HFF-Myc (cell line): ENCODE measurements at regions not wholly inside any gene's neighbourhood (a gene's known extent, or its start where the extent isn't known, plus 50 kb on each side); places are given as distances from the start of the nearest gene placed in this dataset.

ENCODE experiments used
- DNase-seq: peaks from one replicate; pipeline ENCODE4 v3.0.0-alpha.2; 2011; ENCODE audit warnings: low read depth; ENCODE audit errors: extremely low read depth
- H3K4me3 ChIP-seq: replicated peaks from 2 replicates; pipeline ENCODE4 v1.5.1; 2011; ENCODE audit warnings: low read depth, mild to moderate bottlenecking, control low read depth, low read length
- TF ChIP-seq, protein P1 (sequence below): IDR thresholded peaks from 2 replicates; pipeline ENCODE4 v1.5.1; 2012; ENCODE audit warnings: mild to moderate bottlenecking, low read depth, low read length, control low read depth; ENCODE audit errors: missing control alignments

DNA sequence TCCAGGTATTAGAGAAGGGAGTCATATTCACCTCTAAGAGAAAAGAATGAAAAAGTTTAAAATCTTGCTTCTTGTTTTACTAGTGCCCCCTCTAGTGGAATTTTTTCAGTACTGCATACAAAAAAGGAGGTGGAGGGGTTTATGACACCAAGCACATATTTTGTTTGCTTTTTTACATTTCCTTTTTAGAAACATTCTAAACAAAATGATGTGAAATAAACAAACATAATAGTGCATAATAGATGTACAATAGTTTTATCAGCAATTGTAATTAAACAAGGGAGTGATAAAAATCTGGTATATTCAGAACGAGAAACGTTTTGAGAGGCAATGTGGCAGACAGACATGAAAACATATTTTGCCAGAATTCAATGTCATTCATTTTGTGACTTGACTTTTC, 111.0 kb upstream of the TFAP2D start:
- no peak for DNase-seq
- TF ChIP-seq, protein P1, sequence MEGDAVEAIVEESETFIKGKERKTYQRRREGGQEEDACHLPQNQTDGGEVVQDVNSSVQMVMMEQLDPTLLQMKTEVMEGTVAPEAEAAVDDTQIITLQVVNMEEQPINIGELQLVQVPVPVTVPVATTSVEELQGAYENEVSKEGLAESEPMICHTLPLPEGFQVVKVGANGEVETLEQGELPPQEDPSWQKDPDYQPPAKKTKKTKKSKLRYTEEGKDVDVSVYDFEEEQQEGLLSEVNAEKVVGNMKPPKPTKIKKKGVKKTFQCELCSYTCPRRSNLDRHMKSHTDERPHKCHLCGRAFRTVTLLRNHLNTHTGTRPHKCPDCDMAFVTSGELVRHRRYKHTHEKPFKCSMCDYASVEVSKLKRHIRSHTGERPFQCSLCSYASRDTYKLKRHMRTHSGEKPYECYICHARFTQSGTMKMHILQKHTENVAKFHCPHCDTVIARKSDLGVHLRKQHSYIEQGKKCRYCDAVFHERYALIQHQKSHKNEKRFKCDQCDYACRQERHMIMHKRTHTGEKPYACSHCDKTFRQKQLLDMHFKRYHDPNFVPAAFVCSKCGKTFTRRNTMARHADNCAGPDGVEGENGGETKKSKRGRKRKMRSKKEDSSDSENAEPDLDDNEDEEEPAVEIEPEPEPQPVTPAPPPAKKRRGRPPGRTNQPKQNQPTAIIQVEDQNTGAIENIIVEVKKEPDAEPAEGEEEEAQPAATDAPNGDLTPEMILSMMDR: peak; percentile 55
- H3K4me3 ChIP-seq: no peak overlapping the region

DNA sequence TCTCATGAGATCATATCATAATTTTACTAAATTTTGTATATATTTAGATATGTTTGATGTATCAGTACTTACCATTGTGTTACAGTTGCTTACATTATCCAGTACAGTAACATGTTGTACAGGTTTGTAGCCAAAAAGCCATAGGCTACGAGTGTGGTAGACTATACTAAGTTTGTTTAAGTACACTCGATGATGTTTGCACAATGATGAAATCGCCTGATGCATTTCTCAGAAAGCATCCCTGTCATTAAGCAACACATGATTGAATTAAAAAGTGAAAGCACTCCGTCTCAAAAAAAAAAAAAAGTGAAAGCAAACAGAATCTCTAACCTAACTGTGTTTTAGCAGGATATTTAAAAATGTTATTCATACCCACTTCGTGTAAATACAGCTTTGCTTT, 104.9 kb upstream of the TFAP2D start:
- TF ChIP-seq, protein P1: no peak
- no peak overlapping the region for H3K4me3 ChIP-seq
- DNase-seq: no peak

DNA sequence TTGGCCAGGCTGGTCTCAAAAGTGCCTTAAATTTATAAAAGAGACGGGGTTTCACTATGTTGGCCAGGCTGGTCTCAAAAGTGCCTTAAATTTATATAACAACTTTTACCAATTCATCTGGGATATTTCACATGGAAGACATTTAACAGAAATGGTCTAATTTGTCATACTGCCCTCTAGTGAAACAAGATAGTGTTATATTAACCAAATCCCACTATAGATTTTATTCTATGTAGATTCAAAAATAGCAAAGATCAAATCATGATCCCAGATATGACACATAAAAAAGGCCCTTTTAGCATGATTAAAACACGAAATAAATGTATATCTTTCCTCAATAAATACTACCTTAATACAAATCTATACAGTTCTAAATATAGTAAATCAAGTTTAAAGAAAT, 102.8 kb upstream of the TFAP2D start:
- no peak for DNase-seq
- TF ChIP-seq, protein P1: no peak
- H3K4me3 ChIP-seq: no peak overlapping the region

DNA sequence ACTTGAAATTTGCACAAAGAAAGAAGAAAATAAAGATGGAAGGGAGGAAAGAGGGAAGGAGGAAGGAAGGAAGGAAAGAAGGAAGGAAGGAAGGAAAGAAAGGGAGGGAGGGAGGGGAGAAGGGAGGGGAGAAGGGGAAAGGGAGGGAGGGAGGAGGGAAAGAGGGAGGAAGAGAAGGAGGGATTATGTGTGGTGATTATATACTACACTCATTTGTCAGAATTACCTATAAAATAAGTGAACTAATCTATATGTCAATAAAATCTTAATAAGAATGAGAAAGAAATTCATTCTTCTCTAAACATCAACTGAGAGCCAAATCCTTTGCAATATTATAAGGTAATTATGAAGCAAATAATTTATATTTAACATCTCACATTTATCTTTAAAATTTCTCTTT, 77.9 kb upstream of the TFAP2D start:
- no peak for DNase-seq
- TF ChIP-seq, protein P1: no peak
- H3K4me3 ChIP-seq: no peak overlapping the region

GRCh38 chr6:50637267-50637666, 76.1 kb upstream of the TFAP2D start:
- DNase-seq: no peak
- TF ChIP-seq, protein P1: no peak
- no peak overlapping the region for H3K4me3 ChIP-seq

DNA sequence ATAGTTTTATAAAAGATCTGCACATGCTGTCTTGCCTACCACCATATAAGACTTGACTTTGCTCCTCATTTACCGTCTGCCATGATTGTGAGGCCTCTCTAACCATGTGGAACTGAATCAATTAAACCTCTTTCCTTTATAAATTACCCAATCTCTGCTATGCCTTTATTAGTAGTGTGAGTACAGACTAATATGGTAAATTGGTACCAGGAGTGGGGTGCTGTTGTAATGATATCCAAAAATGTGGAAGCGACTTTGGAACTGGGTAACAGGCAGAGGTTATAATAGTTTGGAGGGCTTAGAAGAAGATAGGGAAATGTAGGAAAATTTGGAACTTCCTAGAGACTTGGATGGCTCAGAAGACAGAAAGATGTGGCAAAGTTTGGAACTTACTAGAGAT, 64.2 kb upstream of the TFAP2D start:
- TF ChIP-seq, protein P1: no peak
- DNase-seq: no peak
- no peak overlapping the region for H3K4me3 ChIP-seq

DNA sequence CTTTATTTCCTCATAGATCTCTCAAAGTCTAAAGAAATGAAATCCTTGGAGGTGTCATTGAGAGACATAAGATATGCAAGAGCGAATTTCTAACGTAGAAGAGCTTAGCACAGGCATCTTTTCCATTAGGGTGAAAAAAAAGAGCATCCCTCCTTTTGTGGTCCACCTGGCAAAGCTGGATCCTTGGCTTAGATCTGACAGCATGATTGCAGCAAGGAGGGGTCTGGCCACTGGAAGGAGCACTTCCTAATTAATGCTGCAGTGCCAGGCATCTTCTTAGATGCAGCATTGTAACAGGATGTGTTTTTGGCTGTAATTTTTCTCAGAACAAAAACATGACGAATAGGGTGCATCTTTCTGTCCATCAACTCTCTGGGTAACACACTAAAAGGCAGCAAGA, 60.1 kb upstream of the TFAP2D start:
- TF ChIP-seq, protein P1: no peak
- no peak overlapping the region for H3K4me3 ChIP-seq
- no peak for DNase-seq
